ENCODE measurements at regions not wholly inside any gene's neighbourhood (a gene's known extent, or its start where the extent isn't known, plus 50 kb on each side); places are given as distances from the start of the nearest gene placed in this dataset.

DNA sequence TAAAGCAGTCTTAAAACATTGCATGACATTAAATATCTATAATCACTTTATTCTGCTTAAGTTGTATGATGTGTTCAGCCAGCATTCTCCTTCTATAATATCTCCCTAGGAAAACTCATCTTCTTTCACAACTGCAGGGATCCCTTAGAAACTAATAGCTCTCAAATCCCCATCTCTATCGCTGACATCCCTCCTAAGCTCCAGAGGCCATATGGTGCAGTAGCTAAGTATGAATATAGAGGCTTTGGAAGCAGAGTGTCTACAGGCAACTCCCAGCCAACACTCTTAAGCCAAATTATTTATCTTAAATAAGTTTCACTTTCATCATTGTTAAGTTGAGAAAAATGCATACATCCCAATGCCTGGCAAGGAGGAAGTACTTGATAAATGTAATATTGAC, 349.5 kb upstream of the MIR17HG start:
- Histone ChIP-seq H3K9me3 (no peaks in the 10 kb centered on the region), H3K36me3 (no peaks in the 10 kb centered on the region), H3K27me3 (no peaks in the 10 kb centered on the region), H3K27ac (no peak overlapping the region), H3K4me3 (replicated peaks in 1 of 3) (no peak overlapping the region), H3K4me1 (no peaks in the 10 kb centered on the region)
- intact Hi-C loops (cut with DNase I): no loop called here
- DNase-seq: no peak
- WGBS, 2 donors: 88 to 89% methylated on average over 1 of the region's 1 CpG
- TF ChIP-seq, protein P1, sequence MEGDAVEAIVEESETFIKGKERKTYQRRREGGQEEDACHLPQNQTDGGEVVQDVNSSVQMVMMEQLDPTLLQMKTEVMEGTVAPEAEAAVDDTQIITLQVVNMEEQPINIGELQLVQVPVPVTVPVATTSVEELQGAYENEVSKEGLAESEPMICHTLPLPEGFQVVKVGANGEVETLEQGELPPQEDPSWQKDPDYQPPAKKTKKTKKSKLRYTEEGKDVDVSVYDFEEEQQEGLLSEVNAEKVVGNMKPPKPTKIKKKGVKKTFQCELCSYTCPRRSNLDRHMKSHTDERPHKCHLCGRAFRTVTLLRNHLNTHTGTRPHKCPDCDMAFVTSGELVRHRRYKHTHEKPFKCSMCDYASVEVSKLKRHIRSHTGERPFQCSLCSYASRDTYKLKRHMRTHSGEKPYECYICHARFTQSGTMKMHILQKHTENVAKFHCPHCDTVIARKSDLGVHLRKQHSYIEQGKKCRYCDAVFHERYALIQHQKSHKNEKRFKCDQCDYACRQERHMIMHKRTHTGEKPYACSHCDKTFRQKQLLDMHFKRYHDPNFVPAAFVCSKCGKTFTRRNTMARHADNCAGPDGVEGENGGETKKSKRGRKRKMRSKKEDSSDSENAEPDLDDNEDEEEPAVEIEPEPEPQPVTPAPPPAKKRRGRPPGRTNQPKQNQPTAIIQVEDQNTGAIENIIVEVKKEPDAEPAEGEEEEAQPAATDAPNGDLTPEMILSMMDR (IDR thresholded peaks at IDR 0.05): no peak
- no peak for TF ChIP-seq POLR2A (IDR thresholded peaks at IDR 0.05)

- Histone ChIP-seq H3K27ac (no peak overlapping the region), H3K27me3 (no peaks in the 10 kb centered on the region), H3K4me3 (replicated peaks in 1 of 3) (no peak overlapping the region), H3K4me1 (no peaks in the 10 kb centered on the region), H3K9me3 (no peaks in the 10 kb centered on the region), H3K36me3 (no peaks in the 10 kb centered on the region)
- no peak for DNase-seq
- intact Hi-C loops (cut with DNase I): no loop called here
- TF ChIP-seq POLR2A (IDR thresholded peaks at IDR 0.05): no peak
- TF ChIP-seq, protein P1 (IDR thresholded peaks at IDR 0.05): no peak
These were observed 348.1 kb upstream of the MIR17HG start for GRCh38 chr13:90999401-90999800.

DNA sequence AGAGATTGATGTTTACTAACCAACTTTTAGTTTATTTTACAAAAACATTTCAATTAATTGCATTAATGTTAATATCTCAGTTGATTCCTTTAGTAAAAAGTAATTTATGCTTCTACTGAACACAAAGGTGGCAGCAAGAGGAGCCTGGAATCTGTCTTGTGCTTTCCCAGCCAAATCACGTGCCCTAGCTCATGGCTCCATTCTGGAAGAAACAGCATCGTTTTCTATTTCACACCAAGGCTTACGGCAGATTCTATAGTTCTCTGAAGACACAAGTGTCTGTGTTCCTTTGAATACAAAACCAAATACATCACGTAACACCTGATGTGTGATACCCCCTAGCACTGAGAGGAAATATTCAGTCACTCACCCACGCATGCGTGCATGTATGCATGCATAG, 346.1 kb upstream of the MIR17HG start:
- Histone ChIP-seq H3K4me3 (replicated peaks in 1 of 3) (no peak overlapping the region), H3K27me3 (no peaks in the 10 kb centered on the region), H3K36me3 (no peaks in the 10 kb centered on the region), H3K4me1 (no peaks in the 10 kb centered on the region), H3K9me3 (no peaks in the 10 kb centered on the region), H3K27ac (no peak overlapping the region)
- intact Hi-C loops (cut with DNase I): no loop called here
- 86 to 95% methylated on average over 6 of the region's 6 CpGs for WGBS, 2 donors
- no peak for TF ChIP-seq POLR2A (IDR thresholded peaks at IDR 0.05)
- TF ChIP-seq, protein P1 (IDR thresholded peaks at IDR 0.05): no peak
- DNase-seq: no peak

- Histone ChIP-seq H3K27me3 (no peaks in the 10 kb centered on the region), H3K4me3 (replicated peaks in 1 of 3) (no peak overlapping the region), H3K4me1 (no peaks in the 10 kb centered on the region), H3K36me3 (no peaks in the 10 kb centered on the region), H3K27ac (no peak overlapping the region), H3K9me3 (no peaks in the 10 kb centered on the region)
- intact Hi-C loops (cut with DNase I): no loop called here
- WGBS, 2 donors: 50 to 56% methylated on average over 3 of the region's 3 CpGs
- no peak for TF ChIP-seq POLR2A (IDR thresholded peaks at IDR 0.05)
- TF ChIP-seq, protein P1 (IDR thresholded peaks at IDR 0.05): no peak
- DNase-seq: no peak
These were observed 332.8 kb upstream of the MIR17HG start for GRCh38 chr13:91014696-91015095.

DNA sequence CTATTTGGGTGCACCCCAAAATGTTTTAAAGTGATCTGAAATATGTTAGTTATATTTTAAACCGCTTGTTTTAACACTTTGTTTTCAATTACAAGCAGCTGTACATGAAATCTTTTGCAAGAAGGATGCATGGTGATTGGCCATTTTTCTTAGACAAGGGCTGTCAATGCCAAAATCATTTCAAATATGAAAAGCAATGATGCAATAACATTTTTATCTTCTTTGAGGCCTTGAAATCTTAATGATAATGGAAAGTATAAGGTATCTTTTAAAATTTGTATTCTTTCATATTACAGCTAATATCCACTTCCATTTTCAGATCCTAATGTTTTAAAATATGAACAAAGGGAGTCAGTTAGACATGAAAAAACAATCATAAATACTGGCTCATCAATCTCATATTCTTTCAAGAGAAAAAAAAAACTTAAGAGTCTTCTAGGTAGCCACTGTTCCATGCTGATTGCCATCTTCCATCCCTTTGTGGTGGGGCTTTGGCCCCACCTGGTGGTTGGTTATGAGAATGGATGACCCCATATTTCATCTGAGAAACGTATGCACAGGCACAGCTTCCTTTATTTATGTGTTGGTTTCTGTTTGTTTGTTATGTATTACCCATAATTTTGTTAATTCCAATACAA, 330.3 kb upstream of the MIR17HG start:
- H3K27ac ChIP-seq: no peak overlapping the region
- intact Hi-C loops (cut with DNase I): no loop called here
- peak; percentile 27 to 44 for DNase-seq
- 45 to 51% methylated on average over 2 of the region's 2 CpGs for WGBS, 2 donors
- TF ChIP-seq POLR2A (IDR thresholded peaks at IDR 0.05): no peak
- TF ChIP-seq, protein P1 (IDR thresholded peaks at IDR 0.05): peak; percentile 43 to 78 (median 50)
- H3K4me3 ChIP-seq (replicated peaks in 1 of 3): no peak overlapping the region
- H3K27me3 ChIP-seq: no peaks in the 10 kb centered on the region
- no peaks in the 10 kb centered on the region for H3K4me1 ChIP-seq
- H3K9me3 ChIP-seq: no peaks in the 10 kb centered on the region
- H3K36me3 ChIP-seq: no peaks in the 10 kb centered on the region

Measured in thyroid gland (tissue), 4 donors.